ENCODE measurements at regions not wholly inside any gene's neighbourhood (a gene's known extent, or its start where the extent isn't known, plus 50 kb on each side); places are given as distances from the start of the nearest gene placed in this dataset.

DNA sequence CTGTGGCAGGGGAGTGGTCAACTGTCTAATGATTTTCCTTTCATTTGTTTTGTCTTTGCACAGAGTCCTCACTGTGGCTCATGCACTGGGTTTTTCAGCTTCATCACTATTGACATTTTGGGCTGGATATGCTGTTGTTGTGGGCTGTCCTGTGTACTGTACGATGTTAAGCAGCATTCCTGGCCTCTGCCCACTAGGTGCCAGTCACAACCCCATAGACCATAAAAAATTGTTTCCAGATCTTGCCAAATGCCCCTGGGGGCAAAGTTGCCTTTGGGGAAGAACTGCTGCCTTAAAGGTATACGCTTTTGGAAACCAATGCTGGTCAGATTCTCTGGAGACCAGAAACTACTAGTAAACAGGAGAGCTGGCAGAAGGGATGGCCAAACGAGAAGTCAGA lies 310.4 kb downstream of the SPRY2 start:
- Histone ChIP-seq H3K36me3 (no peaks in the 10 kb centered on the region), H3K27me3 (no peaks in the 10 kb centered on the region), H3K9me3 (no peaks in the 10 kb centered on the region), H3K4me3 (no peak overlapping the region), H3K27ac (no peak overlapping the region), H3K4me1 (peaks cover 0 to 6% (median 0%) of the 10 kb centered on the region in 12 donors)
- ATAC-seq: peak; percentile 55 to 87 (median 79)
- TF ChIP-seq, protein P1, sequence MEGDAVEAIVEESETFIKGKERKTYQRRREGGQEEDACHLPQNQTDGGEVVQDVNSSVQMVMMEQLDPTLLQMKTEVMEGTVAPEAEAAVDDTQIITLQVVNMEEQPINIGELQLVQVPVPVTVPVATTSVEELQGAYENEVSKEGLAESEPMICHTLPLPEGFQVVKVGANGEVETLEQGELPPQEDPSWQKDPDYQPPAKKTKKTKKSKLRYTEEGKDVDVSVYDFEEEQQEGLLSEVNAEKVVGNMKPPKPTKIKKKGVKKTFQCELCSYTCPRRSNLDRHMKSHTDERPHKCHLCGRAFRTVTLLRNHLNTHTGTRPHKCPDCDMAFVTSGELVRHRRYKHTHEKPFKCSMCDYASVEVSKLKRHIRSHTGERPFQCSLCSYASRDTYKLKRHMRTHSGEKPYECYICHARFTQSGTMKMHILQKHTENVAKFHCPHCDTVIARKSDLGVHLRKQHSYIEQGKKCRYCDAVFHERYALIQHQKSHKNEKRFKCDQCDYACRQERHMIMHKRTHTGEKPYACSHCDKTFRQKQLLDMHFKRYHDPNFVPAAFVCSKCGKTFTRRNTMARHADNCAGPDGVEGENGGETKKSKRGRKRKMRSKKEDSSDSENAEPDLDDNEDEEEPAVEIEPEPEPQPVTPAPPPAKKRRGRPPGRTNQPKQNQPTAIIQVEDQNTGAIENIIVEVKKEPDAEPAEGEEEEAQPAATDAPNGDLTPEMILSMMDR (IDR thresholded peaks at IDR 0.05): peak in 10 of 12 donors; percentile 6 to 52 (median 35)
- no peak for TF ChIP-seq POLR2A (IDR thresholded peaks at IDR 0.05)
- peak in 3 of 5 donors; percentile 15 to 34 (median 20) for DNase-seq
- intact Hi-C loops (cut with DNase I): loop anchor here in 5 of 10 donors (5.0 to 10.0 kb wide), 3 partner anchors 304 to 314 kb away; partner anchors contain the start of gene SPRY2 (in 3 of the 5)
- WGBS, 4 donors: 31 to 46% (median 35%) methylated on average over 3 of the region's 3 CpGs

DNA sequence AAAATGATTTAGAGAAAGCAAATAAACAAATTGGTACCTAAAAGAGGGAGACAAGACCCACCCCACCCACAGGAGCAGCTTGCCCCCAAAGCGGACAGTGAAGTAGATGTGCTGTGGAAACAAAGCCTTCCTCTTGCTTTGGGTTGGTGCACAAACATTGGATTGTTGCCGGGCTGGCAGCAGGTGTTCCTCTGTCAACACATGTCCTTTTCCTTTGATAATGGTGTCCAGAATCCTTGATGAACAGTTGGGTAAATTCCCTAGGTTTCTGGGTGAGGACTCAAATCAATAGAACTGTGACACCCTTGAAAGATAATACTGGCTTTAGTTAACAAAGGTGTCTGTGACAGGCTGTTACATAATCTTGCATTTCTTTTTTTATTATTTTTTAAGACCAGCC lies 311.8 kb downstream of the SPRY2 start:
- DNase-seq: no peak
- H3K27me3 ChIP-seq: no peaks in the 10 kb centered on the region

DNA sequence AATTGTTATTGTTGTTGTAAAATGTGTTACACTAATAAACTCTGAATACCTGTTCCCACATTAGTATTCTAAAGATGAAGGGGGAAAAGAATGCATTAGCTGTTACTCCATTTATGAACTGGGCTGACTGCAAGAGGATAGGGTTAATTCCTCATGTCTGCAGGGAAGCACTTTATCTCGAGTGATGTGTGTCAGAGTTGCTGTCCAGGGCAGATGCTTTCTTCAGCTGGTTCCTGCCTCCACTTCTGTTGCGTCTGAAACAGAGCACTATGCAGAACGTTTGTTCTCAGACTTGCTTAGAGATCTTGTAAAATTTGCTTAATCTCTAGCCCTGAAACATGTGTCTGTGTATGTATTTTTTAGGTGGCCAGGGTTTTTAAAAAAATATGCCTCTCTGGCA lies 318.8 kb downstream of the SPRY2 start:
- no peak for ATAC-seq
- intact Hi-C loops (cut with DNase I): loop anchor here in 1 of 10 donors (10.0 kb wide), 1 partner anchor 337 kb away; no protein-coding TSS in a partner anchor
- 9 to 12% (median 12%) methylated on average over 3 of the region's 3 CpGs for WGBS, 4 donors

More for the DNA sequence above, 311.8 kb downstream of the SPRY2 start:
- TF ChIP-seq, protein P1 (IDR thresholded peaks at IDR 0.05): no peak
- TF ChIP-seq POLR2A (IDR thresholded peaks at IDR 0.05): no peak
- Histone ChIP-seq H3K4me3 (no peak overlapping the region), H3K9me3 (no peaks in the 10 kb centered on the region), H3K36me3 (no peaks in the 10 kb centered on the region), H3K4me1 (peaks cover 0 to 6% (median 0%) of the 10 kb centered on the region in 12 donors), H3K27ac (no peak overlapping the region)
- intact Hi-C loops (cut with DNase I): loop anchor here in 2 of 10 donors (5.0 to 10.0 kb wide), 2 partner anchors 313 to 344 kb away; partner anchors contain the start of gene SPRY2 (in 1 of the 2)
- 81 to 88% (median 85%) methylated on average over 2 of the region's 2 CpGs for WGBS, 4 donors
- ATAC-seq: no peak

DNA sequence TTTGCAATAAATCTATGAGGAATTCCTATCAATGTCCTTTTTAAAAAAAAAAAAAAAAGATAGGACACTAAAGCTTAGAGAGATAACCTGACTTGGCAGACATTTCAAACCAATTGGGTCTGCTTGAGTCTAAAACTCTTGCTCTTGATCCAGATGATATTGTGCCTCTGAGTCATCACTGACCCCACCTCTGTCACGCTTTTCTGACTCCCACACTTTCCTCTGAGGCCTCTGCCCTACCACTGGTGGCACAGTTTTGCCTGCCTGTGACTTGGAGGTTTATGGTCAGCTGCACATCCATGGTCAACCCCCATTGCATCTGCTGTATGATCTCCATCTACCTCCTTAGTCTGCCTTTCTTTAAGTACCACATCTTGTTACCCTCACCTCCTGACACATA lies 328.7 kb downstream of the SPRY2 start:
- Histone ChIP-seq H3K9me3 (no peaks in the 10 kb centered on the region), H3K4me1 (peaks cover 0 to 17% (median 6%) of the 10 kb centered on the region in 12 donors), H3K36me3 (no peaks in the 10 kb centered on the region), H3K27ac (no peak overlapping the region), H3K27me3 (no peaks in the 10 kb centered on the region), H3K4me3 (no peak overlapping the region)
- DNase-seq: no peak
- WGBS, 4 donors: 48 to 60% (median 54%) methylated on average over 1 of the region's 1 CpG
- TF ChIP-seq POLR2A (IDR thresholded peaks at IDR 0.05): no peak
- TF ChIP-seq, protein P1 (IDR thresholded peaks at IDR 0.05): no peak
- intact Hi-C loops (cut with DNase I): no loop called here
- no peak for ATAC-seq

More for the DNA sequence above, 318.8 kb downstream of the SPRY2 start:
- no peak for TF ChIP-seq POLR2A (IDR thresholded peaks at IDR 0.05)
- TF ChIP-seq, protein P1 (IDR thresholded peaks at IDR 0.05): no peak
- H3K4me3 ChIP-seq: no peak overlapping the region
- no peak for DNase-seq
- no peak overlapping the region for H3K27ac ChIP-seq
- no peaks in the 10 kb centered on the region for H3K27me3 ChIP-seq
- H3K36me3 ChIP-seq: no peaks in the 10 kb centered on the region
- no peaks in the 10 kb centered on the region for H3K9me3 ChIP-seq
- H3K4me1 ChIP-seq: no peaks in the 10 kb centered on the region

All from heart left ventricle (tissue), 16 donors.